Stomach (tissue), 8 donors: ENCODE measurements at regions not wholly inside any gene's neighbourhood (a gene's known extent, or its start where the extent isn't known, plus 50 kb on each side); places are given as distances from the start of the nearest gene placed in this dataset.

Experiments used
- DNase-seq, 2 donors: peaks; one replicate each; pipeline versions ENCODE4 v3.0.0 to v3.0.0-alpha.2; 2013 to 2019
- H3K27ac ChIP-seq, 5 donors: fragments of 200-600 bp in 4 of 5; sonication (generic) in 4 of 5; one replicate each; pipeline ENCODE4 v1.5.1; 2013 to 2019; ENCODE audit warnings: mild to moderate bottlenecking in 1 of 5, moderate library complexity in 1 of 5
- H3K27me3 ChIP-seq, 3 donors: fragments of 200-600 bp; sonication (generic); one replicate each; pipeline ENCODE4 v1.5.1; 2017 to 2019; ENCODE audit warnings: mixed run types in 1 of 3
- H3K36me3 ChIP-seq, 4 donors: fragments of 200-600 bp; sonication (generic); 1 replicate in 3 of 4; 2 replicates in 1 of 4; pipeline ENCODE4 v1.5.1; 2016 to 2019
- H3K4me1 ChIP-seq, 4 donors: fragments of 200-600 bp; sonication (generic); one replicate each; pipeline ENCODE4 v1.5.1; 2016 to 2019
- H3K4me3 ChIP-seq, 4 donors: fragments of 200-600 bp; sonication (generic) in 3 of 4; one replicate each; pipeline ENCODE4 v1.5.1; 2016 to 2019; ENCODE audit warnings: mild to moderate bottlenecking in 1 of 4
- H3K9me3 ChIP-seq, 4 donors: fragments of 200-600 bp; sonication (generic); one replicate each; pipeline ENCODE4 v1.5.1; 2016 to 2019
- EP300 ChIP-seq: sonication (generic); formaldehyde crosslinking; IDR thresholded peaks from one replicate; pipeline ENCODE4 v1.6.1; 2017; ENCODE audit warnings: antibody characterized with exemption
- POLR2A ChIP-seq, 4 donors: fragments of 450-650 bp; IDR thresholded peaks; one replicate each; pipeline ENCODE4 v1.6.1; 2016; ENCODE audit warnings: antibody characterized with exemption in 4 of 4, control low read depth in 2 of 4, mild to moderate bottlenecking in 1 of 4, moderate library complexity in 1 of 4
- POLR2AphosphoS5 ChIP-seq, 3 donors: sonication (generic); formaldehyde crosslinking; IDR thresholded peaks; one replicate each; pipeline ENCODE4 v1.6.1; 2016; ENCODE audit warnings: antibody characterized with exemption in 3 of 3
- WGBS, 5 donors: extraction: QIAGEN DNeasy Blood & Tissue Kit in 3 of 5; methylation state at CpG; one replicate each; pipeline versions ENCODE4 v1.1.5 to v1.1.7; 2013 to 2018; 5-methylcytosine and 5-hydroxymethylcytosine counted together
- intact Hi-C: fragments of 100-400 bp; cut with DNase I; formaldehyde crosslinking; loops from one replicate; pipeline ENCODE4 v1.15.1; 2023; ENCODE audit warnings: low total_unique reads
- TF ChIP-seq, protein P1 (sequence below), 7 experiments: fragments of 450-650 bp in 4 of 7; fragments of 200-600 bp in 3 of 7; sonication (generic) in 3 of 7; IDR thresholded peaks; one replicate each; pipeline ENCODE4 v1.5.1; 2016 to 2019; ENCODE audit warnings: antibody characterized with exemption in 7 of 7, control low read depth in 2 of 7, mild to moderate bottlenecking in 1 of 7
- donor health status: healthy with polysubstance abuse.
- donor health status: Bipolar disorder and iron deficiency.
- donor health status: healthy.

DNA sequence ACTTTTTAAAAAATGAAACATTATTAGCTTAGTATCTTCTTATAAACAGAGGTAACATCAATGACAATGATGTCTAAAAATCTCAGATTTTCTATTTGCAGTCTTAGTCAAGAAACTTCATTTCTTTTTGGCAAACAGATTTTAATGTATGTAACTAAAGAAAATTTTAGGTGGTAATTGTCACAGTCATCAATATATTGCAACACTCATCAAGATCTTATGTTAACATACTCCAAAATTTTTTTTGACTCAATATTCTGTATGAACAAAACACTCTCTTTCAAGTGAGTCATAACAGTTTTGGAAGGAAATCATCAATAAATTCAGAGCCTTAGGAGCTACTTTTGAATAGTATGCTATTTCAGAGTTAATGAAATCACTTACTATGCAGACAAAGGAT is 1507.6 kb downstream of the SLITRK1 start:
- Histone ChIP-seq H3K27me3 (no peaks in the 10 kb centered on the region), H3K4me1 (no peaks in the 10 kb centered on the region), H3K36me3 (no peaks in the 10 kb centered on the region), H3K9me3 (peaks cover 0 to 8% (median 0%) of the 10 kb centered on the region in 4 donors), H3K27ac (no peak overlapping the region), H3K4me3 (no peak overlapping the region)
- intact Hi-C loops: no loop called here
- no peak for DNase-seq
- TF ChIP-seq EP300: no peak

DNA sequence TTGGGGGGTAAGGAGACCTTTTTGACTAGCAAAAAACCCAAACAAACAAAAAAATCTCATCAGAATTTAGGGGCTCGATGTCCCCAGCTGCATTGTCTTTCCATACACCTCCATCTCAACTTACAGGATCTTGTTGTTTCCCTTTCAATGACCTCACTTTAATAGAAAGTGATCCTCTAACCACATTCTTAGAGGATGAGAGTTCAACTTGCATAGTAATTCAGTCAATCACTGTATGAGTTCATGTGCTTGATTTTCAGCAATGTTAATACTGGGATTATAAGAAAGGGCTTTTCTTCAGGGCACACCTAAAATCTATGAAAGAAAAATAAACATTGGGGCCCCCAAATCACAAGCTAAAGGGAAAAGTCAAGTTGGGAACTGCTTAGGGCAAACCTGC is 1512.0 kb downstream of the SLITRK1 start:
- TF ChIP-seq POLR2AphosphoS5 (IDR thresholded peaks at IDR 0.05) (no peak), EP300 (no peak), POLR2A (IDR thresholded peaks at IDR 0.05) (no peak)
- TF ChIP-seq, protein P1, sequence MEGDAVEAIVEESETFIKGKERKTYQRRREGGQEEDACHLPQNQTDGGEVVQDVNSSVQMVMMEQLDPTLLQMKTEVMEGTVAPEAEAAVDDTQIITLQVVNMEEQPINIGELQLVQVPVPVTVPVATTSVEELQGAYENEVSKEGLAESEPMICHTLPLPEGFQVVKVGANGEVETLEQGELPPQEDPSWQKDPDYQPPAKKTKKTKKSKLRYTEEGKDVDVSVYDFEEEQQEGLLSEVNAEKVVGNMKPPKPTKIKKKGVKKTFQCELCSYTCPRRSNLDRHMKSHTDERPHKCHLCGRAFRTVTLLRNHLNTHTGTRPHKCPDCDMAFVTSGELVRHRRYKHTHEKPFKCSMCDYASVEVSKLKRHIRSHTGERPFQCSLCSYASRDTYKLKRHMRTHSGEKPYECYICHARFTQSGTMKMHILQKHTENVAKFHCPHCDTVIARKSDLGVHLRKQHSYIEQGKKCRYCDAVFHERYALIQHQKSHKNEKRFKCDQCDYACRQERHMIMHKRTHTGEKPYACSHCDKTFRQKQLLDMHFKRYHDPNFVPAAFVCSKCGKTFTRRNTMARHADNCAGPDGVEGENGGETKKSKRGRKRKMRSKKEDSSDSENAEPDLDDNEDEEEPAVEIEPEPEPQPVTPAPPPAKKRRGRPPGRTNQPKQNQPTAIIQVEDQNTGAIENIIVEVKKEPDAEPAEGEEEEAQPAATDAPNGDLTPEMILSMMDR (IDR thresholded peaks at IDR 0.05): no peak
- H3K27ac ChIP-seq: no peak overlapping the region
- H3K4me1 ChIP-seq: no peaks in the 10 kb centered on the region
- no peaks in the 10 kb centered on the region for H3K9me3 ChIP-seq
- H3K4me3 ChIP-seq: no peak overlapping the region
- no peaks in the 10 kb centered on the region for H3K27me3 ChIP-seq
- no peak for DNase-seq
- H3K36me3 ChIP-seq: no peaks in the 10 kb centered on the region
- WGBS, 5 donors: 67 to 86% (median 74%) methylated on average over 1 of the region's 1 CpG
- intact Hi-C loops: no loop called here

DNA sequence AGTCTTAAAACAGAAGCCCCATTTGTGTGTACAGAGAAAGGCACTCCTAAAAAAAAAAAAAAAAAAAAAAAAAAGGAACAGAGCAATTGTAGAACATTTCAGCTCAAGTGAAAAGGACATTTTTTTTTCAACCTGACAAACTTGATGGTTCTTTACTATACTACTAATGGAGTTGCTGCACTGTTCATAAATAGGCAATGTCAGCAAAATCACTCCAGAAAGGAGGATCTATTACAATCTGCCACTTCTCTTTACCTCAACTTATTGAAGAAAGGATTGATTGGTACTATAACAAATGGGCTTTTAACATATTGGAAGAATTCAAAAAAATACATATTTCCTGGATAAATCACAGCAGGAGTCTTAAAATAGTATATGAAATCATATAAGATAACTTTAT is 1517.7 kb downstream of the SLITRK1 start:
- intact Hi-C loops: no loop called here
- H3K36me3 ChIP-seq: no peaks in the 10 kb centered on the region
- TF ChIP-seq, protein P1 (IDR thresholded peaks at IDR 0.05): no peak
- TF ChIP-seq EP300 (no peak), POLR2A (IDR thresholded peaks at IDR 0.05) (no peak), POLR2AphosphoS5 (IDR thresholded peaks at IDR 0.05) (no peak)
- H3K4me1 ChIP-seq: no peaks in the 10 kb centered on the region
- DNase-seq: no peak
- no peaks in the 10 kb centered on the region for H3K9me3 ChIP-seq
- H3K27me3 ChIP-seq: no peaks in the 10 kb centered on the region
- H3K27ac ChIP-seq: no peak overlapping the region
- H3K4me3 ChIP-seq: no peak overlapping the region

DNA sequence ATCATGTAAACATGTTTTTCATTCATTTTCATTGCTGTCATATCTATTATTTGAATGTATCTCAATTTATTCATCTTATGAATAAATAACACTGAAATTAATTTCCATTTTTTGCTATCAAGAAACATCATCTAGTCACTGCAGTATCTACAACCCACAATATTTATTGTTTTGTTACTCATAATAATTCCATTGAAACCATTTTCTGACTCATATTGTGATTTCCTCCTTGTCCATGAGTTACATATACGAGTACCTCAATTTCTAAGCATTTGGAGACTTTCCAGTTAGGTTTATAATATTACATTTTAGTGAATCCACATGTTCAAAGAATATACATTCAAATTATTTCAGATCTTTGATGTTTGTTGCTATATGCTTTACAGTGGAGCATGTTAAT is 1524.0 kb downstream of the SLITRK1 start:
- H3K27ac ChIP-seq: no peak overlapping the region
- TF ChIP-seq, protein P1 (IDR thresholded peaks at IDR 0.05): no peak
- TF ChIP-seq EP300 (no peak), POLR2AphosphoS5 (IDR thresholded peaks at IDR 0.05) (no peak), POLR2A (IDR thresholded peaks at IDR 0.05) (no peak)
- no peaks in the 10 kb centered on the region for H3K27me3 ChIP-seq
- no peaks in the 10 kb centered on the region for H3K4me1 ChIP-seq
- no peaks in the 10 kb centered on the region for H3K9me3 ChIP-seq
- no peak overlapping the region for H3K4me3 ChIP-seq
- H3K36me3 ChIP-seq: no peaks in the 10 kb centered on the region
- intact Hi-C loops: no loop called here
- 50 to 69% (median 60%) methylated on average over 1 of the region's 1 CpG for WGBS, 5 donors
- no peak for DNase-seq

DNA sequence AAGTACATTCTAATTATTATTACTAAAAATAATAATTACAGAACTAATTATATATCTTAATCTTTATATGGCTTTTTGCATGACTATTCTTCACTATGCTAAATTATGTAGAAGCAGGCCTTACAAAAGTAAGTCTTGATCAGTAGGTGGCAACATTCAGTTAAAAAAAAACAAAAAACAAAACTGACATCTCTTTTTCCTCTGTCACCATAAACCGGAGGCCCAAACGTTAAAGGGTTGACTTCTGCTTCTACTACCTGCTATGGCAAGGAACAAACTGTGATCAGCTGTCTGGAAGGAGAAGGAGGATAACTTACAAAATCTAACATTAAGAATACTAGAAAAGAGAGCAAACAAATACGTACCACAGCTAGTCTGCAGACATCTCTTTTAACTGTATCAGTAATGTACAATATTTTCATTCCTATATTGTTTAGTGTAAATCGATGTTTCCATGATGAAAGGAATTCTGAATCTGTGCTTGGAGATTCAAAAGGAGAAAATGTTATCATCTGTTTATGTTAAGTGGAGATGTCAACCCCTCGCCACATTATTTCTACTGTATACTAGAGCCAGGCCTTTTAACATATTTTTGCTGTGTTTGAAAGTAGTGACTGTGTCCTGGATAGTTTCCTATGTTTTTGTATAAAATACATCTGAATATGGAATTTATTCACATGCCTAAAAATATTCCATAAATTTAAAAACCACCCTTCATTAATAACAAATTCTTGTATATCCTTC is 1525.4 kb downstream of the SLITRK1 start:
- peak in 1 of 2 donors; percentile 7 for DNase-seq
- Histone ChIP-seq H3K27ac (no peak overlapping the region), H3K27me3 (no peaks in the 10 kb centered on the region), H3K4me1 (no peaks in the 10 kb centered on the region), H3K4me3 (no peak overlapping the region), H3K36me3 (no peaks in the 10 kb centered on the region), H3K9me3 (no peaks in the 10 kb centered on the region)
- TF ChIP-seq EP300: no peak
- no peak for TF ChIP-seq POLR2AphosphoS5 (IDR thresholded peaks at IDR 0.05)
- TF ChIP-seq, protein P1 (IDR thresholded peaks at IDR 0.05): no peak
- TF ChIP-seq POLR2A (IDR thresholded peaks at IDR 0.05): no peak
- intact Hi-C loops: no loop called here
- 53 to 64% (median 56%) methylated on average over 5 of the region's 5 CpGs for WGBS, 5 donors
